WTC11 (cell line): ENCODE measurements at regions not wholly inside any gene's neighbourhood (a gene's known extent, or its start where the extent isn't known, plus 50 kb on each side); places are given as distances from the start of the nearest gene placed in this dataset.

Source experiments
- ATAC-seq: fragments of 200-7000 bp; cut with Tn5 transposase; 2 replicates; pipeline ENCODE4 v1.10.0; 2021; ENCODE audit warnings: mild to moderate bottlenecking, moderate library complexity
- CTCF ChIA-PET: fragments of 300-600 bp; sonication (Branson Sonifier 250); formaldehyde crosslinking; loops from one replicate; lab custom pipeline; 2021; ENCODE audit warnings: antibody characterized with exemption; lab: Charles Lee
- POLR2A ChIA-PET: fragments of 350-600 bp; sonication (Branson Sonifier 250); formaldehyde crosslinking; loops from one replicate; lab custom pipeline; 2021; ENCODE audit warnings: antibody characterized with exemption; lab: Charles Lee
- DNase-seq: peaks from one replicate; pipeline ENCODE4 v3.0.0; 2021; ENCODE audit warnings: low spot score
- H3K27ac Mint-ChIP-seq: 2 replicates; pipeline ENCODE4 v1.8.0; 2021; ENCODE audit warnings: mixed read lengths
- H3K27me3 Mint-ChIP-seq: 2 replicates; pipeline ENCODE4 v1.8.0; 2021; ENCODE audit warnings: low read depth, mild to moderate bottlenecking, moderate library complexity, mixed read lengths
- H3K36me3 Mint-ChIP-seq: 2 replicates; pipeline ENCODE4 v1.8.0; 2021; ENCODE audit warnings: mixed read lengths
- H3K4me1 Mint-ChIP-seq: 2 replicates; pipeline ENCODE4 v1.8.0; 2022; ENCODE audit warnings: mixed read lengths
- H3K4me3 Mint-ChIP-seq: 2 replicates; pipeline ENCODE4 v1.8.0; 2021; ENCODE audit warnings: mild to moderate bottlenecking, moderate library complexity, mixed read lengths
- H3K9me3 Mint-ChIP-seq: 2 replicates; pipeline ENCODE4 v1.8.0; 2021; ENCODE audit warnings: mixed read lengths
- AFF4 ChIP-seq: sonication (generic); formaldehyde crosslinking; IDR thresholded peaks from 2 replicates; pipeline ENCODE4 v1.8.1; 2023; ENCODE audit warnings: mild to moderate bottlenecking, missing genetic modification reagents, borderline replicate concordance
- GRHL2 ChIP-seq: fragments of 250-450 bp; sonication (Bioruptor Pico); IDR thresholded peaks from 2 replicates; pipeline ENCODE4 v1.8.0; 2022; ENCODE audit warnings: mild to moderate bottlenecking, moderate library complexity; ENCODE audit not compliant: insufficient replicate concordance, severe bottlenecking
- HMGA2 ChIP-seq: fragments of 250-450 bp; sonication (Bioruptor Pico); IDR thresholded peaks from 2 replicates; pipeline ENCODE4 v1.4.0; 2021; ENCODE audit warnings: mild to moderate bottlenecking, moderate library complexity
- PRDM15 ChIP-seq: sonication (generic); formaldehyde crosslinking; IDR thresholded peaks from 2 replicates; pipeline ENCODE4 v1.8.0; 2022; ENCODE audit warnings: missing genetic modification reagents
- RELA ChIP-seq: sonication (generic); formaldehyde crosslinking; IDR thresholded peaks from 2 replicates; pipeline ENCODE4 v1.8.1; 2022; ENCODE audit warnings: missing genetic modification reagents, mild to moderate bottlenecking, borderline replicate concordance
- RORB ChIP-seq: fragments of 250-450 bp; sonication (Bioruptor Pico); IDR thresholded peaks from 2 replicates; pipeline ENCODE4 v1.9.0; 2021; ENCODE audit warnings: mild to moderate bottlenecking
- SMAD3 ChIP-seq: sonication (generic); formaldehyde crosslinking; IDR thresholded peaks from 2 replicates; pipeline ENCODE4 v1.8.0; 2022; ENCODE audit warnings: missing genetic modification reagents, mild to moderate bottlenecking, borderline replicate concordance
- ZNF416 ChIP-seq: fragments of 250-450 bp; sonication (Bioruptor Pico); IDR thresholded peaks from 2 replicates; pipeline ENCODE4 v1.9.0; 2021; ENCODE audit warnings: mild to moderate bottlenecking, inconsistent platforms
- TF ChIP-seq, protein P1 (sequence below): sonication (generic); formaldehyde crosslinking; IDR thresholded peaks from 2 replicates; pipeline ENCODE4 v1.8.1; 2022; ENCODE audit warnings: low read depth, missing genetic modification reagents, borderline replicate concordance
- TF ChIP-seq, protein P2 (sequence below): sonication (generic); formaldehyde crosslinking; IDR thresholded peaks from 2 replicates; pipeline ENCODE4 v1.8.0; 2023; ENCODE audit warnings: missing genetic modification reagents, mild to moderate bottlenecking, borderline replicate concordance

GRCh38 chr5:61702784-61703183, 370.7 kb downstream of the ZSWIM6 start (continued):
- TF ChIP-seq PRDM15 = no peak
- no peak for TF ChIP-seq SMAD3 (CRISPR knock-in tag)
- TF ChIP-seq GRHL2 (CRISPR knock-in tag) = no peak
- no peak for TF ChIP-seq AFF4 (CRISPR knock-in tag)
- TF ChIP-seq ZNF416 (CRISPR knock-in tag) = no peak
- no peak for TF ChIP-seq HMGA2 (CRISPR knock-in tag)
- TF ChIP-seq RORB (CRISPR knock-in tag) = no peak
- TF ChIP-seq RELA (CRISPR knock-in tag) = no peak

GRCh38 chr5:61704289-61704688, 372.2 kb downstream of the ZSWIM6 start:
- H3K4me3 Mint-ChIP-seq = no peak overlapping the region
- TF ChIP-seq, protein P1, sequence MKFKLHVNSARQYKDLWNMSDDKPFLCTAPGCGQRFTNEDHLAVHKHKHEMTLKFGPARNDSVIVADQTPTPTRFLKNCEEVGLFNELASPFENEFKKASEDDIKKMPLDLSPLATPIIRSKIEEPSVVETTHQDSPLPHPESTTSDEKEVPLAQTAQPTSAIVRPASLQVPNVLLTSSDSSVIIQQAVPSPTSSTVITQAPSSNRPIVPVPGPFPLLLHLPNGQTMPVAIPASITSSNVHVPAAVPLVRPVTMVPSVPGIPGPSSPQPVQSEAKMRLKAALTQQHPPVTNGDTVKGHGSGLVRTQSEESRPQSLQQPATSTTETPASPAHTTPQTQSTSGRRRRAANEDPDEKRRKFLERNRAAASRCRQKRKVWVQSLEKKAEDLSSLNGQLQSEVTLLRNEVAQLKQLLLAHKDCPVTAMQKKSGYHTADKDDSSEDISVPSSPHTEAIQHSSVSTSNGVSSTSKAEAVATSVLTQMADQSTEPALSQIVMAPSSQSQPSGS (CRISPR knock-in tag) = no peak
- TF ChIP-seq, protein P2, sequence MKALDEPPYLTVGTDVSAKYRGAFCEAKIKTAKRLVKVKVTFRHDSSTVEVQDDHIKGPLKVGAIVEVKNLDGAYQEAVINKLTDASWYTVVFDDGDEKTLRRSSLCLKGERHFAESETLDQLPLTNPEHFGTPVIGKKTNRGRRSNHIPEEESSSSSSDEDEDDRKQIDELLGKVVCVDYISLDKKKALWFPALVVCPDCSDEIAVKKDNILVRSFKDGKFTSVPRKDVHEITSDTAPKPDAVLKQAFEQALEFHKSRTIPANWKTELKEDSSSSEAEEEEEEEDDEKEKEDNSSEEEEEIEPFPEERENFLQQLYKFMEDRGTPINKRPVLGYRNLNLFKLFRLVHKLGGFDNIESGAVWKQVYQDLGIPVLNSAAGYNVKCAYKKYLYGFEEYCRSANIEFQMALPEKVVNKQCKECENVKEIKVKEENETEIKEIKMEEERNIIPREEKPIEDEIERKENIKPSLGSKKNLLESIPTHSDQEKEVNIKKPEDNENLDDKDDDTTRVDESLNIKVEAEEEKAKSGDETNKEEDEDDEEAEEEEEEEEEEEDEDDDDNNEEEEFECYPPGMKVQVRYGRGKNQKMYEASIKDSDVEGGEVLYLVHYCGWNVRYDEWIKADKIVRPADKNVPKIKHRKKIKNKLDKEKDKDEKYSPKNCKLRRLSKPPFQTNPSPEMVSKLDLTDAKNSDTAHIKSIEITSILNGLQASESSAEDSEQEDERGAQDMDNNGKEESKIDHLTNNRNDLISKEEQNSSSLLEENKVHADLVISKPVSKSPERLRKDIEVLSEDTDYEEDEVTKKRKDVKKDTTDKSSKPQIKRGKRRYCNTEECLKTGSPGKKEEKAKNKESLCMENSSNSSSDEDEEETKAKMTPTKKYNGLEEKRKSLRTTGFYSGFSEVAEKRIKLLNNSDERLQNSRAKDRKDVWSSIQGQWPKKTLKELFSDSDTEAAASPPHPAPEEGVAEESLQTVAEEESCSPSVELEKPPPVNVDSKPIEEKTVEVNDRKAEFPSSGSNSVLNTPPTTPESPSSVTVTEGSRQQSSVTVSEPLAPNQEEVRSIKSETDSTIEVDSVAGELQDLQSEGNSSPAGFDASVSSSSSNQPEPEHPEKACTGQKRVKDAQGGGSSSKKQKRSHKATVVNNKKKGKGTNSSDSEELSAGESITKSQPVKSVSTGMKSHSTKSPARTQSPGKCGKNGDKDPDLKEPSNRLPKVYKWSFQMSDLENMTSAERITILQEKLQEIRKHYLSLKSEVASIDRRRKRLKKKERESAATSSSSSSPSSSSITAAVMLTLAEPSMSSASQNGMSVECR (CRISPR knock-in tag) = no peak
- TF ChIP-seq, all 79 proteins: peak for 0
- DNase-seq (no peak), ATAC-seq (no peak)
- no peak overlapping the region for H3K27ac Mint-ChIP-seq
- H3K36me3 Mint-ChIP-seq = no peaks in the 10 kb centered on the region
- no peaks in the 10 kb centered on the region; the same call in 1 of the 2 replicates for H3K27me3 Mint-ChIP-seq
- ChIA-PET POLR2A (no interaction called here), CTCF (no interaction called here)
- H3K9me3 Mint-ChIP-seq = no peaks in the 10 kb centered on the region; the same call in 1 of the 2 replicates
- H3K4me1 Mint-ChIP-seq = no peaks in the 10 kb centered on the region
